Ishikawa (cell line): ENCODE measurements at regions not wholly inside any gene's neighbourhood (a gene's known extent, or its start where the extent isn't known, plus 50 kb on each side); places are given as distances from the start of the nearest gene placed in this dataset.

ENCODE experiments used
- CREB1 ChIP-seq: IDR thresholded peaks from 2 replicates; pipeline ENCODE4 v1.6.1; 2012; ENCODE audit warnings: low read depth
- EP300 ChIP-seq: IDR thresholded peaks from 2 replicates; pipeline ENCODE4 v1.6.1; 2012; ENCODE audit warnings: borderline replicate concordance
- RAD21 ChIP-seq: IDR thresholded peaks from 2 replicates; pipeline ENCODE4 v1.6.1; 2012; ENCODE audit warnings: low read depth
- TAF1 ChIP-seq: IDR thresholded peaks from 2 replicates; pipeline ENCODE4 v1.6.1; 2012; ENCODE audit warnings: low read depth, mild to moderate bottlenecking
- TCF12 ChIP-seq: IDR thresholded peaks from 2 replicates; pipeline ENCODE4 v1.6.1; 2012; ENCODE audit warnings: low read depth
- TEAD4 ChIP-seq: IDR thresholded peaks from 2 replicates; pipeline ENCODE4 v1.6.1; 2012
- YY1 ChIP-seq: IDR thresholded peaks from 2 replicates; pipeline ENCODE4 v1.6.1; 2012; ENCODE audit warnings: low read depth
- ZBTB7A ChIP-seq: IDR thresholded peaks from 2 replicates; pipeline ENCODE4 v1.6.1; 2012; ENCODE audit warnings: low read depth
- TF ChIP-seq, protein P1 (sequence below): IDR thresholded peaks from 2 replicates; pipeline ENCODE4 v1.6.1; 2012

DNA sequence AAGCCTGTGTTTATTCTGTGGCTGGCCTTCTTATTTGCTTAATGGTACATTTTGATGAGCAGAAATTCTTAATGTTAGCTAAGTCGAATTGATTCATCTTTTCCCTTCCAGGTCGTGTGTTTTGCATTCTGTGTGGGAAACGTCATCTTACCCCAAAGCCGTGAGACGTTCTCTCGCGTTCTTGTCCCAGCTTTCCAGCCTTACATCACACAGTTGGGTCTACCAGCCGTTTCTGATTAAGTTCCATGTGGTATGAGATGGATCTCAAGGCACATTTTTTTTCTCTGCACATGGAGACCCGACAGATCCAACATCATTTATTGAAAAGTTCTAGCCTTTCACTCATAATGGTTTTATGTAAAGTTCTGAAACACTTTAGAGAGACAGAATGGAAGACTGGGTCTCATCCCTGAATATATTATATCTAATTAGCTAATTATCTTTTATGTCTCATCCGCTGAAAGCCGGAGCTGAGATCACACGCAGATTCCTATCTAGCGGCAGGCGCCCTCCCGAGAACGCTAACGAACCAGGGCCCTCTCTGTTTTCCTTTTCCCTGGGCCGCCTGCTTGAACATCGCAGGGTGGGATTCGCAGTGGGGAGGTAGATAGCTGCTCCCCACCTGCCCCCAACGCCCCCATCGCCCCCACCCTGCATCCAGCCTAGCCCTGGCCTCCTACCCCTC is 1162.2 kb downstream of the BRD1 start:
- no peak for TF ChIP-seq RAD21
- TF ChIP-seq ZBTB7A = no peak
- no peak for TF ChIP-seq YY1
- no peak for TF ChIP-seq EP300
- TF ChIP-seq TCF12 = no peak
- no peak for TF ChIP-seq TAF1
- no peak for TF ChIP-seq CREB1
- TF ChIP-seq TEAD4 = no peak
- TF ChIP-seq, protein P1, sequence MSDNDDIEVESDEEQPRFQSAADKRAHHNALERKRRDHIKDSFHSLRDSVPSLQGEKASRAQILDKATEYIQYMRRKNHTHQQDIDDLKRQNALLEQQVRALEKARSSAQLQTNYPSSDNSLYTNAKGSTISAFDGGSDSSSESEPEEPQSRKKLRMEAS = no peak
